A673 (cell line): ENCODE measurements at regions not wholly inside any gene's neighbourhood (a gene's known extent, or its start where the extent isn't known, plus 50 kb on each side); places are given as distances from the start of the nearest gene placed in this dataset.

Source experiments
- CTCF ChIP-seq: fragments of 300-800, 200-600 bp; sonication (generic); conservative IDR thresholded peaks from 2 replicates; pipeline ENCODE4 v1.5.1; 2017; ENCODE audit warnings: low read depth, mild to moderate bottlenecking, antibody characterized with exemption, low read length, moderate library complexity, mixed read lengths
- EZH2 ChIP-seq: fragments of 200-600 bp; sonication (generic); IDR thresholded peaks from 2 replicates; pipeline ENCODE4 v1.6.1; 2017; ENCODE audit warnings: borderline replicate concordance, low read depth, mild to moderate bottlenecking, mixed read lengths, antibody characterized with exemption, low read length; ENCODE audit not compliant: poor library complexity, severe bottlenecking

- TF ChIP-seq EZH2 = no peak
- TF ChIP-seq CTCF = no peak
Measured at GRCh38 chr3:117084277-117084676, 374.7 kb downstream of the TUSC7 start.
